22Rv1 (cell line): ENCODE measurements at regions not wholly inside any gene's neighbourhood (a gene's known extent, or its start where the extent isn't known, plus 50 kb on each side); places are given as distances from the start of the nearest gene placed in this dataset.

Source experiments
- ZFX ChIP-seq: fragments of 450-650 bp; IDR thresholded peaks from 2 replicates; pipeline ENCODE4 v1.6.1; 2017; ENCODE audit warnings: antibody characterized with exemption, borderline replicate concordance
- TF ChIP-seq, protein P1 (sequence below): fragments of 450-650 bp; IDR thresholded peaks from 2 replicates; pipeline ENCODE4 v1.5.1; 2017; ENCODE audit warnings: mild to moderate bottlenecking

DNA sequence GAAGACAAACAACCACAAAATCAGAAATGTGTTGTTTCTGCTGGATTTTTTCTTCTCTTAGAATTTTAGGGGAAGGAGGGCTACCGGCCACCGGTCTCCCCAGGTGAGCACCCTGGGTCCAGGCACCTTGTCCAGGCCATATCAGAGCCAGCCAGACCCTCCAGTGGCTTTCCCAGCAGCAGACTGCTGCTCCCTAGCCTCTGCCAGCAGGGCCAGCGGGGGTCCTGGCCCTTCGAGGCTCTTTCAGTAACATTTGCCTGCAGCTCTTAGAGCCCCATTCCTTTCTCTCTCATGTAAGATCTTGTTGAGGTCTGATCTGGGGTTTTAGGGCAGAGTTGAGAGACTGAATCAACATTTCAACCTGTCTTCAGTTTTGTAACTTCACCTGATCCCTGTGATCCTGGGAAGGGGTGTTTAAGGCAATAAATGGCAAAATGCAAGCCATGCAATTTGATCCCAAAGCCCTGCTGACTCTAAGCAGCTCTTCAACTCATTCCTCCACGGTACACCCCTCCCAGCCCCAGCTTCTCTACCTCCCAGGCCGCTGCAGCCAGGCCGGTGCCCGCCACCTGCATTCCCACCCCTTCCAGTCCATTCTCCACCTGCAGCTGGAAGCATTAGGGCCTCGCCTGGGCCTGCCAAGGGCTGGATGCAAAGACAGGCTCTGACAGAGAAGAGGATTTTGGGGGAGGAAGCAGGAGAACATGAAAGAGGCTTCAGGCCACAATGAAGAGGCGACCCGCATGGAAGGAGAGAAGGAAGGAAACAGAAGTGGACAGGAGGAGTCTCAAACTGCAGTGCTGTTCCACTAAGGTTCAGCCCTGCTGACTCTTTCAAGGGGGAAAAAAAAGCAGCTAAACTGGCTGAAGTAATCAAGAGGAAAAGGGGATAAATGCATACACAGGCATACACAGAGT lies 113.0 kb upstream of the FGF3 start:
- TF ChIP-seq, protein P1, sequence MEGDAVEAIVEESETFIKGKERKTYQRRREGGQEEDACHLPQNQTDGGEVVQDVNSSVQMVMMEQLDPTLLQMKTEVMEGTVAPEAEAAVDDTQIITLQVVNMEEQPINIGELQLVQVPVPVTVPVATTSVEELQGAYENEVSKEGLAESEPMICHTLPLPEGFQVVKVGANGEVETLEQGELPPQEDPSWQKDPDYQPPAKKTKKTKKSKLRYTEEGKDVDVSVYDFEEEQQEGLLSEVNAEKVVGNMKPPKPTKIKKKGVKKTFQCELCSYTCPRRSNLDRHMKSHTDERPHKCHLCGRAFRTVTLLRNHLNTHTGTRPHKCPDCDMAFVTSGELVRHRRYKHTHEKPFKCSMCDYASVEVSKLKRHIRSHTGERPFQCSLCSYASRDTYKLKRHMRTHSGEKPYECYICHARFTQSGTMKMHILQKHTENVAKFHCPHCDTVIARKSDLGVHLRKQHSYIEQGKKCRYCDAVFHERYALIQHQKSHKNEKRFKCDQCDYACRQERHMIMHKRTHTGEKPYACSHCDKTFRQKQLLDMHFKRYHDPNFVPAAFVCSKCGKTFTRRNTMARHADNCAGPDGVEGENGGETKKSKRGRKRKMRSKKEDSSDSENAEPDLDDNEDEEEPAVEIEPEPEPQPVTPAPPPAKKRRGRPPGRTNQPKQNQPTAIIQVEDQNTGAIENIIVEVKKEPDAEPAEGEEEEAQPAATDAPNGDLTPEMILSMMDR: no peak
- TF ChIP-seq ZFX: no peak
